ENCODE measurements at regions not wholly inside any gene's neighbourhood (a gene's known extent, or its start where the extent isn't known, plus 50 kb on each side); places are given as distances from the start of the nearest gene placed in this dataset.

DNA sequence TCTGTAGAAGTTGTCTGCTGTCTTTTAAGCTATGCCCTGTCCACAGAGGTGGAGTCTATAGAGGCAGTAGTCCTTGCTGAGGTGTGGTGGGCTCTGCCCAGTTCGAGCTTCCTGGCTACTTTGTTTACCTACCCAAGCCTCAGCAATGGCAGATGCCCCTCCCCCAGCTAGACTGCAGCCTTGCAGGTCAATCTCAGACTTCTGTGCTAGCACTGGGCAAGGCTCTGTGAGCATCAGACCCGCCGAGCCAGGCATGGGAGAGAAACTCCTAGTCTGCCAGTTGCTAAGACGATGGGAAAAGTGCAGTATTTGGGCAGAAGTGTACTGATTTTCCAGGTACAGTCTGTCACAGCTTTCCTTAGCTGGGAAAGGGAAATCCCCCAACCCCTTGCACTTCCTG lies 694.1 kb upstream of the CDH6 start:
- TF ChIP-seq RFX5 (IDR thresholded peaks at IDR 0.05; ENCODE audit: borderline replicate concordance, low read depth, low read length) (no peak), TAF1 (IDR thresholded peaks at IDR 0.05; ENCODE audit: low read depth, low read length) (no peak), CHD1 (IDR thresholded peaks at IDR 0.05; ENCODE audit: low read depth, low read length) (no peak)
- TF ChIP-seq, protein P1, sequence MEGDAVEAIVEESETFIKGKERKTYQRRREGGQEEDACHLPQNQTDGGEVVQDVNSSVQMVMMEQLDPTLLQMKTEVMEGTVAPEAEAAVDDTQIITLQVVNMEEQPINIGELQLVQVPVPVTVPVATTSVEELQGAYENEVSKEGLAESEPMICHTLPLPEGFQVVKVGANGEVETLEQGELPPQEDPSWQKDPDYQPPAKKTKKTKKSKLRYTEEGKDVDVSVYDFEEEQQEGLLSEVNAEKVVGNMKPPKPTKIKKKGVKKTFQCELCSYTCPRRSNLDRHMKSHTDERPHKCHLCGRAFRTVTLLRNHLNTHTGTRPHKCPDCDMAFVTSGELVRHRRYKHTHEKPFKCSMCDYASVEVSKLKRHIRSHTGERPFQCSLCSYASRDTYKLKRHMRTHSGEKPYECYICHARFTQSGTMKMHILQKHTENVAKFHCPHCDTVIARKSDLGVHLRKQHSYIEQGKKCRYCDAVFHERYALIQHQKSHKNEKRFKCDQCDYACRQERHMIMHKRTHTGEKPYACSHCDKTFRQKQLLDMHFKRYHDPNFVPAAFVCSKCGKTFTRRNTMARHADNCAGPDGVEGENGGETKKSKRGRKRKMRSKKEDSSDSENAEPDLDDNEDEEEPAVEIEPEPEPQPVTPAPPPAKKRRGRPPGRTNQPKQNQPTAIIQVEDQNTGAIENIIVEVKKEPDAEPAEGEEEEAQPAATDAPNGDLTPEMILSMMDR (IDR thresholded peaks at IDR 0.05; ENCODE audit: control extremely low read depth in 1 of 3, insufficient read depth in 1 of 3, low read depth in 1 of 3, low read length in 3 of 3), result no peak
- TF ChIP-seq, protein P2, sequence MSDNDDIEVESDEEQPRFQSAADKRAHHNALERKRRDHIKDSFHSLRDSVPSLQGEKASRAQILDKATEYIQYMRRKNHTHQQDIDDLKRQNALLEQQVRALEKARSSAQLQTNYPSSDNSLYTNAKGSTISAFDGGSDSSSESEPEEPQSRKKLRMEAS (IDR thresholded peaks at IDR 0.05), result no peak
- TF ChIP-seq, protein P3, sequence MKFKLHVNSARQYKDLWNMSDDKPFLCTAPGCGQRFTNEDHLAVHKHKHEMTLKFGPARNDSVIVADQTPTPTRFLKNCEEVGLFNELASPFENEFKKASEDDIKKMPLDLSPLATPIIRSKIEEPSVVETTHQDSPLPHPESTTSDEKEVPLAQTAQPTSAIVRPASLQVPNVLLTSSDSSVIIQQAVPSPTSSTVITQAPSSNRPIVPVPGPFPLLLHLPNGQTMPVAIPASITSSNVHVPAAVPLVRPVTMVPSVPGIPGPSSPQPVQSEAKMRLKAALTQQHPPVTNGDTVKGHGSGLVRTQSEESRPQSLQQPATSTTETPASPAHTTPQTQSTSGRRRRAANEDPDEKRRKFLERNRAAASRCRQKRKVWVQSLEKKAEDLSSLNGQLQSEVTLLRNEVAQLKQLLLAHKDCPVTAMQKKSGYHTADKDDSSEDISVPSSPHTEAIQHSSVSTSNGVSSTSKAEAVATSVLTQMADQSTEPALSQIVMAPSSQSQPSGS (IDR thresholded peaks at IDR 0.05; ENCODE audit: low read length), result no peak

Data from H1 (cell line).